NB4 (cell line): ENCODE measurements at regions not wholly inside any gene's neighbourhood (a gene's known extent, or its start where the extent isn't known, plus 50 kb on each side); places are given as distances from the start of the nearest gene placed in this dataset.

Experiments
- DNase-seq: peaks from one replicate; pipeline ENCODE4 v3.0.0; 2010; ENCODE audit warnings: low read depth
- H3K4me3 ChIP-seq: one replicate; pipeline ENCODE4 v1.5.1; 2011; ENCODE audit warnings: mild to moderate bottlenecking, low read depth, low read length, moderate library complexity
- MYC ChIP-seq: IDR thresholded peaks from 2 replicates; pipeline ENCODE4 v1.6.1; 2011; ENCODE audit warnings: low read depth, low read length
- POLR2A ChIP-seq: IDR thresholded peaks from 2 replicates; pipeline ENCODE4 v1.6.1; 2011; ENCODE audit warnings: mild to moderate bottlenecking; ENCODE audit not compliant: insufficient read length; ENCODE audit errors: extremely low read depth
- TF ChIP-seq, protein P1 (sequence below): IDR thresholded peaks from 2 replicates; pipeline ENCODE4 v1.6.1; 2011; ENCODE audit warnings: low read depth, low read length
- TF ChIP-seq, protein P2 (sequence below): IDR thresholded peaks from one replicate; pipeline ENCODE4 v1.5.1; 2012; ENCODE audit warnings: low read depth, low read length

DNA sequence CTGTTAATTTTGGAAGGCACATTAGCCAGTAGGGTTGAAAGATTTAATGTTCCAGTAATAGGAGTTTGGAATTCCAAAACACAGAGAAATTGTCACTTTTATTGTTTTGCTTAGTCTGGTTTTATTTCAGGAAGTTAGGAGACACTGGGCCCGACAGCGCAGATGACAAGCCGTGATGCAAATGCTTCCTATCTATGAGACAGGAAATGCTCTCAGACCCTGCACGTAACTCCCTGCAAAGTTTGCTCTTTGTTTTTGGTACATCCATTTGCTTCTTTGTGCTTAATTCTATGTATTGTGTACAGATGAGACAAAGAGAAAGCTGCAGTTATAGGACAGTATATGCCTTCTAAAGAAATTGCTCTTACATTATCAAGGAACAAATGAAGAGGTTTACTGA lies 201.6 kb upstream of the SGK1 start:
- DNase-seq = peak; percentile 85
- H3K4me3 ChIP-seq = no peak overlapping the region
- TF ChIP-seq, protein P1, sequence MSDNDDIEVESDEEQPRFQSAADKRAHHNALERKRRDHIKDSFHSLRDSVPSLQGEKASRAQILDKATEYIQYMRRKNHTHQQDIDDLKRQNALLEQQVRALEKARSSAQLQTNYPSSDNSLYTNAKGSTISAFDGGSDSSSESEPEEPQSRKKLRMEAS = no peak
- TF ChIP-seq, protein P2, sequence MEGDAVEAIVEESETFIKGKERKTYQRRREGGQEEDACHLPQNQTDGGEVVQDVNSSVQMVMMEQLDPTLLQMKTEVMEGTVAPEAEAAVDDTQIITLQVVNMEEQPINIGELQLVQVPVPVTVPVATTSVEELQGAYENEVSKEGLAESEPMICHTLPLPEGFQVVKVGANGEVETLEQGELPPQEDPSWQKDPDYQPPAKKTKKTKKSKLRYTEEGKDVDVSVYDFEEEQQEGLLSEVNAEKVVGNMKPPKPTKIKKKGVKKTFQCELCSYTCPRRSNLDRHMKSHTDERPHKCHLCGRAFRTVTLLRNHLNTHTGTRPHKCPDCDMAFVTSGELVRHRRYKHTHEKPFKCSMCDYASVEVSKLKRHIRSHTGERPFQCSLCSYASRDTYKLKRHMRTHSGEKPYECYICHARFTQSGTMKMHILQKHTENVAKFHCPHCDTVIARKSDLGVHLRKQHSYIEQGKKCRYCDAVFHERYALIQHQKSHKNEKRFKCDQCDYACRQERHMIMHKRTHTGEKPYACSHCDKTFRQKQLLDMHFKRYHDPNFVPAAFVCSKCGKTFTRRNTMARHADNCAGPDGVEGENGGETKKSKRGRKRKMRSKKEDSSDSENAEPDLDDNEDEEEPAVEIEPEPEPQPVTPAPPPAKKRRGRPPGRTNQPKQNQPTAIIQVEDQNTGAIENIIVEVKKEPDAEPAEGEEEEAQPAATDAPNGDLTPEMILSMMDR = no peak
- TF ChIP-seq MYC = no peak
- TF ChIP-seq POLR2A = no peak

DNA sequence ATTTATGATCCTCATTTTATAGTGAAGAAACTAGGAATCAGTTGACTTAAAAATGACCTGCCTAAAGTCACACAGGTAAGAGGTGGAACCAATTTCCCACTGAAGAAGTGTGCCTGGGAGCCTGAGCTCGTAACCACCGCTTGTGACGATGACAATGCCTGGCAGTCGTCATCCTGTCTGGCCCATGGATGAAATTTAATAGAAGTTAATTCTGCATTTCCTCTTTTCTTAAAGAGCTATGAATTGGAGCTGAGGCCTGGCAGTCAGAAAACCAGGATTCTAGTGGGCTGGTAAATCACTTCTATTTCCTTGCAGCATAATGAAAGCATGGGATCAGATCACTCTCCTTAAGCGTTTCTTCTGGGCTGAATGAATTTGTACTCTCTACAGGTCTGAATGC lies 200.0 kb upstream of the SGK1 start:
- H3K4me3 ChIP-seq = peak overlapping the region; percentile 71
- TF ChIP-seq MYC (no peak), POLR2A (no peak)
- TF ChIP-seq, protein P1 = no peak
- TF ChIP-seq, protein P2 = no peak
- DNase-seq = peak; percentile 76

DNA sequence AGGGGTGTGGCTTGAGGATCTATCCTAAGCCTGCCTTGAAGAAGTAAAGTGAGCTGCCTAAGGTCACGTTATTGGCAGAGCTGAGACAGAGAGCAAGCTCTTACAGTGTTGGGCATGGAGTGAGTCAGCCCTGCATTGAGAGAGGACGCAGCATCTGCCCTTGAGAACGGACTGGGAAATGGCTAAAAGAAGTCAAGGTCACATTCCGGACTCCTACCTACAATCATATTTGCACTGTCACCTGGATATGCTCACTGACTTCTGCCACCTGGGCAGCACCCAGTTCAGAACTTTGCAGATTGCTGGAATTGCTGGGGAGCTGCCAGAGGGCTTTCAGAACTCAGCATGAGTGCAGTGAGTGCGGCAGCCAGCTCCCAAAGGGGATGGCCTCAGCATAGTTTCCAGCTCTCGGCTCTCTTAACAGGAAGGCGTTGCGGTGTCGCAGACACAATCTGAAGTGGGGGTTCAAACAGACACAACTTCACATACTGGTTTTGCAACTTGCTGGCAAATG lies 199.3 kb upstream of the SGK1 start:
- TF ChIP-seq, protein P2 = no peak
- TF ChIP-seq POLR2A (peak; percentile 42), MYC (0 out of 2 replicates have a peak, but pooled peaks have one; percentile 31)
- TF ChIP-seq, protein P1 = peak; percentile 57
- H3K4me3 ChIP-seq = peak overlapping the region; percentile 71

DNA sequence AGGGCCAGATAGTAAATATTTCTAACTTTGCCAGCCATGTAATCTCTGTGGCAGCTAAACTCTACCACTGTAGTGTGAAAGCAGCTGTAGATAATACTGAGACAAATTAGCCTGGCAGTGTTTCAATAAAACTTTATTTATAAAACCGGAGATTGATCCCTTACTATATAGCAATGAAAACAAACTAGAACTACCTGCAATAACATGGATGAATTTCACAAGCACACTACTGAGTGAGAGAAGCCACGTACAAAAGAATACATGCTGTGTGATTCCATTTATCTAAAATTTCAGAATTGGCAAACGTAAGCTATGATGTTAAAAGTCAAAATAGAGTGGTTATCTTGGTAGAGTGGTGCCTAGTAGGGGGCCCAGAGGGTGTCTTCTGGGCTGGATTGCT lies 198.7 kb upstream of the SGK1 start:
- H3K4me3 ChIP-seq = peak overlapping the region; percentile 71
- peak; percentile 27 for DNase-seq
- TF ChIP-seq, protein P1 = no peak
- TF ChIP-seq MYC = no peak
- TF ChIP-seq, protein P2 = no peak
- TF ChIP-seq POLR2A = no peak

More for the DNA sequence above, 199.3 kb upstream of the SGK1 start:
- DNase-seq = peak; percentile 94

DNA sequence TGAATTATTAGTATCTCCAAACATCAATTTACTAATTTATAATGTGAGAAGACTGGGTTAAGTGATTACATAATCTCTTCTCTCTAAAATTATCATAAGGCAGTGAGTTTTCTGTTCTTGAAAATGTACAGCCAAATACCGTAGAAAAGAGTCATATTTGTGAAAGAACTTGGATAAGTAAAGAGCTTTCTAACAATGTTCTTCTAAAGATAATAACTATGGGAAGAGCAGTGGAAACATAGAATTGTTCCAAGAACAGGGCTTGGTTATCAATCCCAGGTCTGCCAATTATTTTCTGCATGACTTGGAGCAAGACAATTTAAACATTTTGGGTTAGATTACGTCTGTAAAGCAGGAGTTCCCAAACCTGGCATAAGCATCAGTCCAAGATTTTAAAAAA lies 198.1 kb upstream of the SGK1 start:
- DNase-seq = no peak
- TF ChIP-seq MYC = no peak
- TF ChIP-seq, protein P2 = no peak
- no peak for TF ChIP-seq POLR2A
- TF ChIP-seq, protein P1 = no peak
- no peak overlapping the region for H3K4me3 ChIP-seq

DNA sequence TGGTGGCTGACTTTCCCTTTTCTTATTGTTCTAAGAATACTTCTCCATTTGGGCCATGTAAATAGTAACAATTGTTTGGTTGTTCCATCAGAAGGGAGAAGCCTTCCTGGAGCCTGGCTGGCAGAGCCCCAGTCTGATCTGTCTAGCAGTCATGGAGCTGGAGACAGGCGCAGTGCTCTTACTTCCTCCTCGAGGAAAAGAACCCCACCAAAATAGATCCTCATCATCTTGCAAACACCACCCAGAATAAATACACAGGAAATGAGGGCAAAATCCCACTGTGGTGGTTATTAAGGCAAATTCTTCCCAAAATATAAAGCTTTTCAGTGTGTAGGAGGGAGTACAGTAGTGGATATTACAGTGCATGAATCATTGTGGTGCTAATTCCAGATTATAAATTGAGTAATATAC lies 195.1 kb upstream of the SGK1 start:
- DNase-seq = peak; percentile 27
- H3K4me3 ChIP-seq = no peak overlapping the region
- TF ChIP-seq, protein P2 = no peak
- TF ChIP-seq MYC (no peak), POLR2A (no peak)
- TF ChIP-seq, protein P1 = no peak
